HG03025 (cell line): ENCODE measurements at regions not wholly inside any gene's neighbourhood (a gene's known extent, or its start where the extent isn't known, plus 50 kb on each side); places are given as distances from the start of the nearest gene placed in this dataset.

Source experiments
- ATAC-seq: cut with Tn5 transposase; IDR thresholded peaks from one replicate; pipeline ENCODE4 v1.9.1; 2021; ENCODE audit warnings: mild to moderate bottlenecking, moderate library complexity; ENCODE audit not compliant: unreplicated experiment, low FRiP score

DNA sequence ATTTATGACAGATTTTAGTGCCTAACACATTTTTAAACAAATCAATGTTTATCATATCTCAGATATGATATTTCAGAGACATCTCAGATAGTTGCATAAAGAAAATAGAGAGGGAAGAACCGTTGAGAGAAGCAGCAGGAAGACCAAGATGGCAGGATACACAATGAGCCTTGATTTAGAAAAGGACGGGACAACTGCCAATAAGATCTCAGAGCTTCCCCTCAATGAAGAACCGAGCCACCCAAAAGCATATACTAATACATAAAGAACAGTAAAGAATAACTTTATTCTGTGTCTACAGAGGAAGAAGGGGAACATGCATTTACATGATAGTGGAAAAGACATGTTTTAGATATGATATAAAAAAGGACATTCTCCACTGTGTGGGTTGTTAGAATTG is 375.9 kb upstream of the SOX5 start:
- ATAC-seq = no peak

GRCh38 chr12:24307716-24308335 is 358.4 kb upstream of the SOX5 start:
- ATAC-seq = no peak

DNA sequence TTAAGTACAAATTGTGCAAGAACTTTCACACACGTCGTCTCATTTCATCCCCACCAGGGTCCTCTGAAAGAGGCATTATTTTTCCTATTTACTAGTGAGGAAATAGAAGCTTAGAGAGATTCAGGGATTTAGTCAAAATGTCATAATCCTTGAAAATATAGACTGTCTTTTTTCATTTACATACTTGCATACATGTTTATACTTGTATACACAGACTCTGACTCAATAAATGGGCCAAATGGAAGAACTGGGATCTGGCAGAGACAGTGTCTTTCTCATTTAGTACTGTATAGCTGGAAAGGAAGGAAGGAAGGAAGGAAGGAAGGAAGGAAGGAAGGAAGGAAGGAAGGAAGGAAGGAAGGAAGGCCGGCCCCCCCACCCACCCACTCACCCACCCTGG is 357.7 kb upstream of the SOX5 start:
- ATAC-seq = no peak

- ATAC-seq = no peak
Observed at GRCh38 chr12:24306001-24306400, 356.5 kb upstream of the SOX5 start.

GRCh38 chr12:24304285-24304684 is 354.8 kb upstream of the SOX5 start:
- ATAC-seq = no peak

DNA sequence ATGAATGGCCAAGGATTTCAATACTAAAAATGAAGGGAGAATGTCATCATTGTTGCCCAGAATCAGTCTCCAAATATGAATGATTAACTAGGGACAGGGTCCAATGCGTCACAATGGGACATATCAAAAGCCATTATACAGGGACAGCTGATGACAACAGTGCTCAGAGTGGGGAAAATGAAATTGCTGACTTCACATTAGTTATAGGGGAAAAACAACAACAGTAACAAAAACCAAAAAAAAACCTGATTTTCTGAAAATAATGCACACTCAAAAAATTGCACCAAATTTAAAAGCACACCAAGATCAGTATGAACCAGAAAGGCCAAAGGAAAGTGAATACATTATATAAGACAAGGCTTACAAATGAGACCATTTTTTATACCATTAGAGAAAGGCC is 353.2 kb upstream of the SOX5 start:
- ATAC-seq = no peak

GRCh38 chr12:24297516-24297915 is 348.0 kb upstream of the SOX5 start:
- ATAC-seq = no peak

DNA sequence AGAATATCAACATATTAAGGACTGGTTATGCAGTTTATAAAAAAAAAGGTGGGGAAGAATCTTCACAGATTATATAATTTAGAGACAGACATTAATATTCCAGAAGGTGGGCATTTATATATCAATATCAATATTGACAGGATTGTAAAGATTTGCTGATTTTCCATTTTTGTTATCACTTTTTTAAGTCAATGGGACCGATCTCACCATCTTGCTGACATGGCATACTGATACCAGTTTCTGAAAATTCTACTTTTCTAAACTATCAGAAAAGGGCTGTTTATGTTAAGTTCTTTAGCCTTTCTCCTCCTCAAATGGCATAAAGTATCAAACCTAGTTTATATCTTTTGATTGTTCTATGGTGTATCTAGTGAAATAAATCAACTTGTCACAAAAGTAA is 344.1 kb upstream of the SOX5 start:
- ATAC-seq = no peak

DNA sequence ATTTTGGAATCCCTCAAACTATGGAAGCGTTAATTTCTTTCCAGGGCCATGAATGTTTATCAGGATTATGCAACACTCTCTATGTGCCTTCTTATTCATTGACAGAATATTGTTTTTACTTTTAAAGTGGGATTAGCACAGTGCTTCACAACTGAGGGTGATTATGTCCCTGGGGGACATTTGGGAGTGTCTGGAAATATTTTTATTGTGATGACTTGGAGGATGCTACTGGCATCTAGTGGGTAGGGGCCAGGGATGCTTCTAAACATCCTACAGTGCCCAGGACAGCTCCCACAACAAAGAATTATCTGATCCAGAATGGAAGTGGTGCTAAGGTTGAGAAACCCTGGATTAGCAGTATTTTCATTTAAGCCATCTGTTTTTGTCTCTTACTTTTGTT is 338.5 kb upstream of the SOX5 start:
- no peak for ATAC-seq

DNA sequence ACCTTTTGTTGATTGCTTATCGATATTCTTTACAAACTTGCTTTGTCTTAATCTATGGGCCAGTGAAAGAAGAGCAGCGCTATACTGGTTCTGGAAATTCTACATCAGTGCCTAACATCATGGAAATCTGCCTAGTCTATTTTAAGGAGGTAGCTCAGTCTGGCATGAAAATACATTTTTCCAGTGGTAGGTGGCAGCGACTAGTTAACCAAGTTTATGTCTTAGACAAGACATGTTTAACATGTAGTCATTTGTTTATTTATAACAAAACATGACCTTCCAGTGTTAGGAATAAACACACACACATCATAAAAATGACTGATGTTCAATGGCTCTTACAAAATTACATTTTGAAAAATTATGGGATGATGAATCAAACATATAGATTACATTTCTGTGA is 336.0 kb upstream of the SOX5 start:
- no peak for ATAC-seq

DNA sequence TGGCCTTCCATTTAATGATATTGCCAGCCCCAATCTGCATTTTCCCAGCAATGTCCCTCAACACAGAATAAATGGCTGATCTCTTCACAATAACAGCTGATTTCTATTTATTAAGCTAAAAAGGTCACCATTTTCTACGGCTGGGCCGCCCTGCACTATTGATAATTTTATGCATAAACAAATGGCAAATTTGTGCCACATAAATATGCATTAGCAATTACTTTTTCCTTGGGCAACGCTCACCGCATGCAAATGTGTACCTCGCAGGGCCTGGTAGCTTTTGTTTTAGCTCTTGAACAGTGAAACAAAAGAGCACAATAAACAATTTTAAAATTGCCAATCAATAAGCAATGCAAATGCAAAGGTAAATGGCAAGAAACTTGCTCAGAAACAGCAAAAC is 331.9 kb upstream of the SOX5 start:
- no peak for ATAC-seq

DNA sequence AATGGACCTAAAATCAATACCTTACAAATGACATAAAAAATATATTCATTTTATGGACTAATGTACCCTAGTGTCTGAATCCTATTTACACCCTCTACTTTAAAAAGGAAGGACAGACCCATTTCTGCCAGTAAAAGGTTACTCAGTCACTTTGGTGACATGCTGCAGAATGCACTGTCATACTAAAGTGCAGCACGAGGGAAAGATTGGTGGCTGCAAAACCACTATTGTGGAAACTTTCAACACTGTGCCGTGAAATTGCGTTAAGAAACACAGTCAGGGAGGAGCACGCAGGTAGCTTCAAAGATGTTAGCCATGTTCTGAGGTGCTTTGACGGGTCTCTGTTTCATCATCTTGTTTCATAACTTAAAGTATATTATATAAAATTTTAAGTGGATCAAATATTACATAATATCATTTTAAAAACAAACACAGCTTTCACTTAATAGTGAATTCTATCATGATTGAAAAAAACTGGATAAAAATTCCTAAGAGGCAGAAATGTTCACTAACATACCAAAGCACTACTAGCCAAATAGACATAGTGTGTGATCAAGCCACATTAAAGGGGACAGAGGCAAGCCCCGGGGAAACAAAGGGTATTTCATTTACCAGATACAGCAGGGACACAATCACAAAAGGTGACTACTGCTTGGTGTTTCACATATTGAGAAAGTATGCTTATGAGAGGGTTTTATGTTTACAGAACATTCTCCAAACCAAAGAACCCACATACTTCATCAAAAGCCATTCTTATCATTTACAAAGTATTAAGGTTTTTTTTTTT is 330.8 kb upstream of the SOX5 start:
- no peak for ATAC-seq

DNA sequence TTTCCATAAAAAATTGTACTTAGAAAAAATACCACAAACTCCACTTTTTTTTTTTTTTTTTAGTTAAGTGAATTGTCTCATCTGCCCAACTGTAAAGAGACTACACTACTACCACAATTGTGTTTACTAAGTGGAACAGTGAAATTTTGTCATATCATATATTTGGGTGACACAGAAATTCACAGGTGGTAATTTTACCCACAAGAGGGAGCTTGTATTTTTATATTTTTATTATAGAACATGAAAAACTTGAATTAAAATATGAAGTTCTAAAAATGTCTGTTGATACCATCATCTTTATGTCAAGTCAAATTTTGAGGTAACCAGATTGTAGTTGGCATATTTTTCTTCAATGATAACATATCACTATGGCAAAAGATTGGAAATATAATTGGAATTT is 329.4 kb upstream of the SOX5 start:
- no peak for ATAC-seq

- ATAC-seq = no peak
Observed at GRCh38 chr12:24270965-24271364, 321.5 kb upstream of the SOX5 start.

- ATAC-seq = no peak
Observed at GRCh38 chr12:24270464-24270863, 321.0 kb upstream of the SOX5 start.

- ATAC-seq = no peak
Observed at GRCh38 chr12:24268663-24269186, 319.3 kb upstream of the SOX5 start.

DNA sequence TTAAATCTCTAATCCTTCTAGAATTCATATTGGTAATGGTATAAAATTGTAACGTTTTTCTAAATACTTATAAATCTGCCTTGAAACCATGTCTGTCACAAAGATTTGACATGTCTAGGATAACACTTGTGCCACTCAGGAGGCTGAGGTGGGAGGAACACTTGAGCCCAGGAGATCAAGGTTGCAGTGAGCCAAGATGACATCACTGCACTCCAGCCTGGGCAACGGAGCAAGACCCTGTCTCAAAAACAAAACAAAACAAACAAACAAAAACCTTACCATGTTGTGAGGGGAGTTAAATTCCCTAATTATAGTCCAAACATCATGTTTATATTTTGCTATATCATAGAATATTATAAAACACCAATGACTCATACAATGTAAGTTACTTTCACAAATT is 317.5 kb upstream of the SOX5 start:
- no peak for ATAC-seq

GRCh38 chr12:24256684-24257083 is 307.2 kb upstream of the SOX5 start:
- no peak for ATAC-seq

- no peak for ATAC-seq
Observed at GRCh38 chr12:24255920-24256665, 306.6 kb upstream of the SOX5 start.

GRCh38 chr12:24252602-24253001 is 303.1 kb upstream of the SOX5 start:
- ATAC-seq = no peak

DNA sequence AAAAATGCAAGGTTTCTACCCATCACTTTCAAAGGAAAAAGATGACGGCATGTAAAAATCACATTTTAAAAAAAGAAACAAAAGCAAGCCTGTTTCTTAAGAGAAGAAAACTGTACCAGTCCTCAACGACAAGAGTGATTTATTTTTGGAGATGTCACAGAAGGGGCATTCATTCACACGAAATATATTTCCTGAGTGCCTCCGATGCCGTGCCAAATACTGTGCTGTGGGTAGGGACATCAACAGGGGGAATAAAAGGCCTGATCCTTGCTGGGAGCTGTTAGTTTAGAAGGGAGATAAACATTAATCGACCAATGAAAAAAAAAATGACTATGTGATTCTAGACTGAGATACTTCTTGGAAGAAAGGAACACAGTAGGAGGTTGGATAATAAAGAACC is 297.5 kb upstream of the SOX5 start:
- no peak for ATAC-seq
